ENCODE measurements at regions not wholly inside any gene's neighbourhood (a gene's known extent, or its start where the extent isn't known, plus 50 kb on each side); places are given as distances from the start of the nearest gene placed in this dataset.

DNA sequence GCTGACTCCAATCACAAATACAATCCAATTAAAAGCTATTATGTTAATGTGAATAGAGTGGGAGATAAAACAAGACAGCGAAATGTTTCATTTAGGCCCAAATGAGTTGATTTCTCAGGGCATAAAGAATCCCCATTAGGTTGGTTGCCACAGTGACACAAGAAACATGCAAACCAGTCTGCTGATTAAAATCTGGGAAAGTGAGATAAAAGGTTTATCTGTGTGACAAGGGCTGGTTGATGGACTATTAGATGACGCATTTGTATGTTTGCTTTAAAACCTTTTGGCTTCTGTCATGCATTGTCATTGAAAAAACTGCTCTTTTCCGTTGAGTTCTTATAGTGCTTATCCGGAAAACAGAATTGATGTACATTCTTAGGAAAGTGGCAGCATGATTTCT lies 658.2 kb downstream of the GATA3 start:
- no peak for TF ChIP-seq TAF1 (conservative IDR thresholded peaks at IDR 0.05)
- TF ChIP-seq CTCF (IDR thresholded peaks at IDR 0.05; ENCODE audit: low read depth, low read length, missing input control) = no peak
- no peak for TF ChIP-seq SP1 (IDR thresholded peaks at IDR 0.05)
- no peak for TF ChIP-seq MAX (IDR thresholded peaks at IDR 0.05)
- no peak for TF ChIP-seq RXRA (IDR thresholded peaks at IDR 0.05)
- no peak for TF ChIP-seq ZBTB33 (IDR thresholded peaks at IDR 0.05)
